ENCODE measurements at regions not wholly inside any gene's neighbourhood (a gene's known extent, or its start where the extent isn't known, plus 50 kb on each side); places are given as distances from the start of the nearest gene placed in this dataset.
"Not testable (repeated sequence)": the region's sequence is repeated elsewhere in the genome, so short reads cannot be mapped to it uniquely, and the experiment has no call there.

DNA sequence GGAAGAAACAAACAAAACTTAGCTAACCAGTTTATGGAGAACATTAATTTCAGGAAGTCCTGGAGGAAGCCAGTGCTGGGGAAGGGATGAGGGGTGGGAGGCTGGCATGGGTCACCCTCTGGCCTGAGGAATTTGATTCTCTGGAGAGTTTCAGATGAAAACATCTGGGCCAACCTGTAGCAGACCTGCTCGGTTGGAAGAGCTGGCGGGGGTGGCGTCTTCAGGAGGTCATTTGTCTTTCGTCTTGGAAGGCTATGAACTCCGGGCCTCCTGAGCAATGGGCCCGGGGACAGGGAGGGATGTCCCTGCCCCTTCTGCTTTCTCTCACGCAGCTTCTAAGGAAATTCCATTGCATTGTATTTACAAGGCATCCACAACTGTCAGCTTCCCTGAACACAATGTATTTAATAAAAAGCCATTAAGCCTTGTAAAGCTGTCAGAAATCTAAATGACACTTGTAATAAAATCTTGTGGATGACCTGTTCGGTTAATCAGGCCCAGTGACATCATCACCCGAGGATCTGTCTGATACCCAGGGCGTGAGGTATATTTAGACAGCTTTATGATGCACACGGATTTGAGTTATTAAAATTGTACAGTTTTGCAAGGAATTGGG lies 250.5 kb downstream of the RAB11FIP2 start:
- ChIA-PET CTCF (no interaction called here), POLR2A (no interaction called here)
- no peak overlapping the region for H3K4me3 ChIP-seq (ENCODE audit: low read depth, low read length)
- DNase-seq (ENCODE audit: low read depth, low spot score), result no peak
- TF ChIP-seq, protein P1, sequence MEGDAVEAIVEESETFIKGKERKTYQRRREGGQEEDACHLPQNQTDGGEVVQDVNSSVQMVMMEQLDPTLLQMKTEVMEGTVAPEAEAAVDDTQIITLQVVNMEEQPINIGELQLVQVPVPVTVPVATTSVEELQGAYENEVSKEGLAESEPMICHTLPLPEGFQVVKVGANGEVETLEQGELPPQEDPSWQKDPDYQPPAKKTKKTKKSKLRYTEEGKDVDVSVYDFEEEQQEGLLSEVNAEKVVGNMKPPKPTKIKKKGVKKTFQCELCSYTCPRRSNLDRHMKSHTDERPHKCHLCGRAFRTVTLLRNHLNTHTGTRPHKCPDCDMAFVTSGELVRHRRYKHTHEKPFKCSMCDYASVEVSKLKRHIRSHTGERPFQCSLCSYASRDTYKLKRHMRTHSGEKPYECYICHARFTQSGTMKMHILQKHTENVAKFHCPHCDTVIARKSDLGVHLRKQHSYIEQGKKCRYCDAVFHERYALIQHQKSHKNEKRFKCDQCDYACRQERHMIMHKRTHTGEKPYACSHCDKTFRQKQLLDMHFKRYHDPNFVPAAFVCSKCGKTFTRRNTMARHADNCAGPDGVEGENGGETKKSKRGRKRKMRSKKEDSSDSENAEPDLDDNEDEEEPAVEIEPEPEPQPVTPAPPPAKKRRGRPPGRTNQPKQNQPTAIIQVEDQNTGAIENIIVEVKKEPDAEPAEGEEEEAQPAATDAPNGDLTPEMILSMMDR (IDR thresholded peaks at IDR 0.05; ENCODE audit: insufficient read depth, low read length, missing control alignments), result no peak

DNA sequence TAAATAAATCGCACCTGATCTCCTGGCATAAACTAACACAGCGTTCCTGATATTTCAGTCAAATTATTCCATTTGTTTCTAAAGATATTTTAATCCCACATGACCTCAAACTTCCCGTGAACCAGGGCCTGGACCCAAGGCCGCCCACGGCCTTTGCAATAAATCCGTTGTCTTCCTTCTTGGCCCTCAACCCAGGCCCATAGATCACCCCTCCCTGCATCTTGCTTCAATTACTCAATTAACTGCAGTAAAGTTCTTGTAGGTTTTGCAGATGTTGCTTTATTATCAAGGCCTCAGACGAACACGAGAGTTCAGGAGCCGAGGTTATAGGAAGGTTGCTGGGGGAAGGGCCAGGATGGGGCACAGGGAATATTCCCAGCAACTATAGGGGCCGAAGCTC lies 249.4 kb downstream of the RAB11FIP2 start:
- no peak for DNase-seq (ENCODE audit: low read depth, low spot score)
- CTCF ChIA-PET, result no interaction called here
- TF ChIP-seq, protein P1 (IDR thresholded peaks at IDR 0.05; ENCODE audit: insufficient read depth, low read length, missing control alignments), result no peak

DNA sequence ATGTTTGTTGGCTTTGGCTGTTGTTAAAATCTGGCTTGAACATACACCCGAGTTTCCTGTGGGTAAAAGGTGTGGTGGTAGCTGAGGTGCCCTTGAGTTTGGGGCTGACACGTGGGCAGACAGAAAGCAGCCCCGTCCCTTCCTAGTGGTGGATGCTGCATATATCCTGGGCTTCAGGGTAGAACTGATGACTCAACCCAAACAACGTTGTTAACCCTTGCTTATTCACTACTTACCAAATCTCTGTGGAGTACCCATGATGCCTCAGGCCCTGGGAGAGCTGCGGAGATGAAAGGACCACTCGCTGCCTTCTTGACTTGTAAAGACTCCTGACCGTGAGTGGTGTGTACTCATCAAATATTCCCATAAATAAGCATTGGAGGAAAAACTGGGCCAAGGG lies 245.1 kb downstream of the RAB11FIP2 start:
- TF ChIP-seq, protein P1 (IDR thresholded peaks at IDR 0.05; ENCODE audit: insufficient read depth, low read length, missing control alignments), result no peak
- DNase-seq (ENCODE audit: low read depth, low spot score), result no peak
- CTCF ChIA-PET, result no interaction called here
- H3K4me3 ChIP-seq (ENCODE audit: low read depth, low read length), result no peak overlapping the region
- POLR2A ChIA-PET, result no interaction called here

More for the DNA sequence above, 249.4 kb downstream of the RAB11FIP2 start:
- H3K4me3 ChIP-seq (ENCODE audit: low read depth, low read length), result no peak overlapping the region
- POLR2A ChIA-PET, result no interaction called here

DNA sequence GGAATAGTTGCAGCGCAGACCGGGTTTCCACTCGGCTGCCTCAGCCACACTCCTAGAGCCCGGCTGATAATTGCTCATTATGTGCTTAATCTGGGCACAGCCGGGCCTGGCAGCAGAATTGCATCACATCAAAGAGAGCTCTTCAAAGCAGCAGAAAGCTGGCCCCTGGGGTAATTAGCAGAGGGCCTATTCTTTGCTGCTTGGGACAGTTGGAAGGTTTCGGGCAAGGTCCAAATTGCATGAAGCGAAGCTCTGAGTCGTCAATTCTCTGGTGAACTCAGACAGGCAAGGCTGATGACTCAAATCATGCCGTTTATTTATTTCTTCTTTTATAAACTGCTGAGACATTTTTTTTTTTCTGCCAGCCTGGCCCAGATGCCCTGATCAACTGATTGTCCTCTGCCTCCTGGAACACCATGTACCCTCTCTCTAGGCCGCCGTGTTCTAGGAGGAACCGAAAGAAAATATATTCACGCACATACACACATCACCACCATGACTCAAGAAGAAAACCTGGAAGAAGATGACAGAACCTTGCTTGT lies 242.2 kb downstream of the RAB11FIP2 start:
- CTCF ChIA-PET, result no interaction called here

DNA sequence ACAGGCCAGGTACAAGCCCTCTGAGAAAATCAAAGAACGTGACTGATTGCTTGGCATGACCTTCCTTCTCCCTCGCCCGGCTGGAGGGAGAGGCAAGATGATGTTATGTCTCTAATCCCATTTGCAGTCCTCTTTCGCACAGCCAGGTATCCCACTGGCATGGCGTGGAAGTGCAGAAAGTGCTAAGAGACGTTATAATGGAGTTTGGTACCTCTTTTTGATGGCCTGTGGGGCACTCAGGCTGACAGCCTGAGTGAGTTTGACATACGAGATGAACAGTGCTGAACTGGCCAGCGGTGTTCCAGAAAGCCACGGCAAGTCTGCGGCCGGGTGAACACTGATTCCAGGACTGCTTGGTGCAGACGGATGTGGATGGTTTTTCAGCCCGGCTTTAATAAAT lies 241.6 kb downstream of the RAB11FIP2 start:
- CTCF ChIA-PET, result no interaction called here
- no peak overlapping the region for H3K4me3 ChIP-seq (ENCODE audit: low read depth, low read length)
- POLR2A ChIA-PET, result no interaction called here
- no peak for DNase-seq (ENCODE audit: low read depth, low spot score)
- TF ChIP-seq, protein P1 (IDR thresholded peaks at IDR 0.05; ENCODE audit: insufficient read depth, low read length, missing control alignments), result no peak

More for the DNA sequence above, 242.2 kb downstream of the RAB11FIP2 start:
- TF ChIP-seq, protein P1 (IDR thresholded peaks at IDR 0.05; ENCODE audit: insufficient read depth, low read length, missing control alignments), result no peak
- POLR2A ChIA-PET, result no interaction called here
- H3K4me3 ChIP-seq (ENCODE audit: low read depth, low read length), result no peak overlapping the region
- DNase-seq (ENCODE audit: low read depth, low spot score), result no peak

DNA sequence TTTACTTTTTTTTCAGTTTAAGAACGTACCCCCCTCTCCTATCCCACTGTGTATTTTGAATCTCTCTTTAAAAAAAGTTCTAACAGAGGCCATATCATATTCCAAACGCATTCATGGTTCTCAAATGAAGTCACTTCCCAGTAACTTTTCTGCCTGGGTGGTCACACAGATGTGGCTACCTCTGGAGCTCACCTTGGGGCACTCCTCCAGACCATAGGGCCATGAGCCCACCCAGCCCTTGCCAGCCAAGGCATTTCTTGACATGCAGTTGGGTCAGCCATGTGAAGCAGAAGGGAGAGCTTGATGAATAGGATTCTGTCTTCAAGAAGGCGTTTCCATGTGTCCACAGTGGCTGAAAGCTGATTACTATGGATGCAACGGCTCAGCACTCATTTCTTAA lies 239.3 kb downstream of the RAB11FIP2 start:
- CTCF ChIA-PET, result no interaction called here
- TF ChIP-seq, protein P1 (IDR thresholded peaks at IDR 0.05; ENCODE audit: insufficient read depth, low read length, missing control alignments), result no peak
- DNase-seq (ENCODE audit: low read depth, low spot score), result no peak
- POLR2A ChIA-PET, result no interaction called here
- no peak overlapping the region for H3K4me3 ChIP-seq (ENCODE audit: low read depth, low read length)

DNA sequence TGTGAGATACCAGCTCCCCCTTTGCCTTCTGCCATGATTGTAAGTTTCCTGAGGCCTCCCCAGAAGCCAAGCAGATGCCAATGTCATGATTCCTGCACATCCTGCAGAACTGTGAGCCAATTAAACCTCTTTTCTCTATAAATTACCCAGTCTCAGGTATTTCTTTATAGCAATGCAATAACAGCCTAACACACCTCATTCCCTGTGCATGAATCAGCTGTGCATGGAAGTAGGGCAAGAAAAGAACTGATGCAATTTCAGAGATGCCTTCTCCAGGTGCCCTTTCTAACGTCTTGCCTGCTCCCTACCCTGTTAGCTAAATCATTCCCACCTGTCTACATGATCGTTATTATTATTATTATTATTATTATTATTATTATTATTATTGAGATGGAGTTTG lies 230.9 kb downstream of the RAB11FIP2 start:
- DNase-seq (ENCODE audit: low read depth, low spot score); H3K4me3 ChIP-seq (ENCODE audit: low read depth, low read length); CTCF ChIA-PET; POLR2A ChIA-PET: not testable (repeated sequence)

Measured in AG04449 (cell line).